Fibroblast of mammary gland (primary cell): ENCODE measurements at regions not wholly inside any gene's neighbourhood (a gene's known extent, or its start where the extent isn't known, plus 50 kb on each side); places are given as distances from the start of the nearest gene placed in this dataset.
"Not testable (repeated sequence)": the region's sequence is repeated elsewhere in the genome, so short reads cannot be mapped to it uniquely, and the experiment has no call there.

Source experiments
- DNase-seq: peaks from one replicate; pipeline ENCODE4 v3.0.0-alpha.2; 2010; ENCODE audit warnings: low read depth
- H3K4me3 ChIP-seq: 2 replicates; pipeline ENCODE4 v1.5.1; 2011; ENCODE audit warnings: low read depth, mild to moderate bottlenecking, low read length, moderate library complexity; ENCODE audit not compliant: control insufficient read depth
- TF ChIP-seq, protein P1 (sequence below): conservative IDR thresholded peaks from 2 replicates; pipeline ENCODE4 v1.5.1; 2011; ENCODE audit warnings: low read depth, low read length, inconsistent platforms; ENCODE audit not compliant: control insufficient read depth, insufficient read depth

DNA sequence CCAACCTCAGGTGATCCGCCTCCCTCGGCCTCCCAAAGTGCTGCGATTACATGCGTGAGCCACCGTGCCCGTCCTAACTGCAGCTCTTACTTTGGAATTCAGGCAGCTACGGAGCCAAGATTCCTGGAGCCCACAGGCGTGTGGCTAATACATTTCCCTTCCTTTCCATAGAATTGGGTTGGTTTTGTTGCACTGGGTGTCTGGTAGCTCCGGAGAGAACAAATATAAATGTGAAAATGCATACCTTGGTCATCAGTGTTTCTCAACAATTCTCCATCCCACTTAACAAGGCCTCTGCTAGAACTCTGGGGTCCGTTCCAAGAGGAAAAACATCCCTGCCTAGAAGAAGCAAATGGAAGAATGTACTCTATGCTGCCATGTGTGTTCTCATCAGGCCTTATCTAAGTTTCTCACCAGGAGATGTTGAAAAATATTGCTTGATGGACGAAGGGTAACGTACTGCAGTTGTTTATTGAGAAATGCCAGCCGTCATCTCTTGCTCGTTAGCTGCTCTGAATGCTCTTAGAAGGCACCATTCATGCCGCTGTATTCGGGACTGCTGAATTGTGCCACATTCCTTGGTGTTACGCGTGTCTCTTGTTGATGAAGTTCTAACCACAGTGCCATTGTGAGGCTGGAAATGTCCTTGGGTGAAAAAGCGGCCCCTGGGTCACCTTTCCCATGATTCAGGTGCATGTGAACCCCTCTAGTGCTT is 50.5 kb upstream of the CD99 start:
- no peak overlapping the region for H3K4me3 ChIP-seq
- TF ChIP-seq, protein P1, sequence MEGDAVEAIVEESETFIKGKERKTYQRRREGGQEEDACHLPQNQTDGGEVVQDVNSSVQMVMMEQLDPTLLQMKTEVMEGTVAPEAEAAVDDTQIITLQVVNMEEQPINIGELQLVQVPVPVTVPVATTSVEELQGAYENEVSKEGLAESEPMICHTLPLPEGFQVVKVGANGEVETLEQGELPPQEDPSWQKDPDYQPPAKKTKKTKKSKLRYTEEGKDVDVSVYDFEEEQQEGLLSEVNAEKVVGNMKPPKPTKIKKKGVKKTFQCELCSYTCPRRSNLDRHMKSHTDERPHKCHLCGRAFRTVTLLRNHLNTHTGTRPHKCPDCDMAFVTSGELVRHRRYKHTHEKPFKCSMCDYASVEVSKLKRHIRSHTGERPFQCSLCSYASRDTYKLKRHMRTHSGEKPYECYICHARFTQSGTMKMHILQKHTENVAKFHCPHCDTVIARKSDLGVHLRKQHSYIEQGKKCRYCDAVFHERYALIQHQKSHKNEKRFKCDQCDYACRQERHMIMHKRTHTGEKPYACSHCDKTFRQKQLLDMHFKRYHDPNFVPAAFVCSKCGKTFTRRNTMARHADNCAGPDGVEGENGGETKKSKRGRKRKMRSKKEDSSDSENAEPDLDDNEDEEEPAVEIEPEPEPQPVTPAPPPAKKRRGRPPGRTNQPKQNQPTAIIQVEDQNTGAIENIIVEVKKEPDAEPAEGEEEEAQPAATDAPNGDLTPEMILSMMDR, result no peak
- no peak for DNase-seq

- H3K4me3 ChIP-seq, result no peak overlapping the region
- DNase-seq, result no peak
- TF ChIP-seq, protein P1, result no peak
Observed at GRCh38 chrX:2638279-2638678, 52.8 kb upstream of the CD99 start.

GRCh38 chrX:2635342-2635741 is 55.8 kb upstream of the CD99 start:
- no peak overlapping the region for H3K4me3 ChIP-seq
- TF ChIP-seq, protein P1, result no peak
- DNase-seq, result no peak

- TF ChIP-seq, protein P1, result no peak
- no peak for DNase-seq
- no peak overlapping the region for H3K4me3 ChIP-seq
Observed at GRCh38 chrX:2632533-2633504, 58.3 kb upstream of the CD99 start.

DNA sequence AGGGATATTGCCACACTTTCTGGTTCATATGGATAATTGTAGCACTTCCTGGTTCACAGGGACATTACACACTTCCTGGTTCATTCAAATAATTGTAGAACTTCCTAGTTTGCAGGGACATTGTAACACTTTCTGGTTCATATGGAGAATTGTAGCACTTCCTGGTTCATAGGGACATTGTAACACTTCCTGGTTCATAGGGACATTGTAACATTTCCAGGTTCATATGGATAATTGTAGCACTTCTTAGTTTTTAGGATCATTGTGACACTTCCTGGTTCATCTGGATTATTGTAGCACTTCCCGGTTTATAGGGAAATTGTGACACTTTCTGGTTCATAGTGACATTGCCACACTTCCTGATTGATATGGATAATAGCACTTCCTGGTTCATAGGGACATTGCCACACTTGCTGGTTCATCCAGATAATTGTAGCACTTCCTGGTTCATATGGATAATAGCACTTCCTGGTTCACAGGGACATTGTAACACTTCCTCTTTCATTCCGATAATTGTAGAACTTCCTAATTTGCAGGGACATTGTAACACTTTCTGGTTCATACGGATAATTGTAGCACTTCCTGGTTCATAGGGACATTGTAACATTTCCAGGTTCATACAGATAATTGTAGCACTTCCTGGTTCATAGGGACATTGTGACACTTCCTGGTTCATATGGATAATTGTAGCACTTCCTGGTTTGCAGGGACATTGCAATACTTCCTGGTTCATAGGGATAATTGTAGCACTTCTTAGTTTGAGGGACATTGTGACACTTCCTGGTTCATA is 59.2 kb upstream of the CD99 start:
- no peak overlapping the region for H3K4me3 ChIP-seq
- TF ChIP-seq, protein P1, result no peak
- no peak for DNase-seq

DNA sequence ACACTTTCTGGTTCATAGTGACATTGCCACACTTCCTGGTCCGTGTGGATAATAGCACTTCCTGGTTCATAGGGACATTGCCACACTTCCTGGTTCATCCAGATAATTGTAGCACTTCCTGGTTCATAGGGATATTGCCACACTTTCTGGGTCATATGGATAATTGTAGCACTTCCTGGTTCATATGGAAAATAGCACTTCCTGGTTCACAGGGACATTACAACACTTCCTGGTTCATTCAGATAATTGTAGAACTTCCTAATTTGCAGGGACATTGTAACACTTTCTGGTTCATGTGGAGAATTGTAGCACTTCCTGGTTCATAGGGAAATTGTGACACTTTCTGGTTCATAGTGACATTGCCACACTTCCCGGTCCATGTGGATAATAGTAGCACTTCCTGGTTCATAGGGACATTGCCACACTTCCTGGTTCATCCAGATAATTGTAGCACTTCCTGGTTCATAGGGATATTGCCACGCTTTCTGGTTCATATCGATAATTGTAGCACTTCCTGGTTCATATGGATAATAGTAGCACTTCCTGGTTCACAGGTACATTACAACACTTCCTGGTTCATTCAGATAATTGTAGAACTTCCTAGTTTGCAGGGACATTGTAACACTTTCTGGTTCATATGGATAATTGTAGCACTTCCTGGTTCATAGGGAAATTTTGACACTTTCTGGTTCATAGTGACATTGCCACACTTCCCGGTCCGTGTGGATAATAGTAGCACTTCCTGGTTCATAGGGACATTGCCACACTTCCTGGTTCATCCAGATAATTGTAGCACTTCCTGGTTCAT is 60.0 kb upstream of the CD99 start:
- not testable (repeated sequence) for H3K4me3 ChIP-seq, DNase-seq

DNA sequence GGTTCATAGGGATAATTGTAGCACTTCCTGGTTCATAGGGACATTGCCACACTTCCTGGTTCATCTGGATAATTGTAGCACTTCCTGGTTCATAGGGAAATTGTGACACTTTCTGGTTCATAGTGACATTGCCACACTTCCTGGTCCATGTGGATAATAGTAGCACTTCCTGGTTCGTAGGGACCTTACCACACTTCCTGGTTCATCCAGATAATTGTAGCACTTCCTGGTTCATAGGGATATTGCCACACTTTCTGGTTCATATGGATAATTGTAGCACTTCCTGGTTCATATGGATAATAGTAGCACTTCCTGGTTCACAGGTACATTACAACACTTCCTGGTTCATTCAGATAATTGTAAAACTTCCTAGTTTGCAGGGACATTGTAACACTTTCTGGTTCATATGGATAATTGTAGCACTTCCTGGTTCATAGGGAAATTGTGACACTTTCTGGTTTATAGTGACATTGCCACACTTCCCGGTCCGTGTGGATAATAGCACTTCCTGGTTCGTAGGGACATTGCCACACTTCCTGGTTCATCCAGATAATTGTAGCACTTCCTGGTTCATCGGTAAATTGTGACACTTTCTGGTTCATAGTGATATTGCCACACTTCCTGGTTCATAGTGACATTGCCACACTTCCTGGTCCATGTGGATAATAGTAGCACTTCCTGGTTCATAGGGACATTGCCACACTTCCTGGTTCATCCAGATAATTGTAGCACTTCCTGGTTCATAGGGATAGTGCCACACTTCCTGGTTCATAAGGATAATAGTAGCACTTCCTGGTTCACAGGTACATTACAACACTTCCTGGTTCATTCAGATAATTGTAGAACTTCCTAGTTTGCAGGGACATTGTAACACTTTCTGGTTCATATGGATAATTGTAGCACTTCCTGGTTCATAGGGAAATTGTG is 60.8 kb upstream of the CD99 start:
- not testable (repeated sequence) for H3K4me3 ChIP-seq

More for the DNA sequence above, 60.8 kb upstream of the CD99 start:
- DNase-seq, result peak; percentile 25
